Breast epithelium (tissue), 4 donors: ENCODE measurements at regions not wholly inside any gene's neighbourhood (a gene's known extent, or its start where the extent isn't known, plus 50 kb on each side); places are given as distances from the start of the nearest gene placed in this dataset.

Source experiments
- DNase-seq, 2 donors: peaks; one replicate each; pipeline ENCODE4 v3.0.0-alpha.2; 2019; ENCODE audit warnings: low spot score in 2 of 2
- H3K27ac ChIP-seq, 2 donors: fragments of 200-600 bp; sonication (generic) in 1 of 2; one replicate each; pipeline ENCODE4 v1.5.1; 2016 to 2019; ENCODE audit warnings: mild to moderate bottlenecking in 1 of 2
- H3K27me3 ChIP-seq, 2 donors: fragments of 200-600 bp; sonication (generic) in 1 of 2; one replicate each; pipeline versions ENCODE4 v1.5.1 to v1.6.0; 2017 to 2019; ENCODE audit warnings: control low read depth in 1 of 2, mild to moderate bottlenecking in 1 of 2
- H3K36me3 ChIP-seq: fragments of 200-600 bp; one replicate; pipeline ENCODE4 v1.5.1; 2019
- H3K4me1 ChIP-seq, 2 donors: fragments of 200-600 bp; sonication (generic); one replicate each; pipeline ENCODE4 v1.5.1; 2016 to 2019; ENCODE audit warnings: control low read depth in 1 of 2
- H3K4me3 ChIP-seq, 3 donors: fragments of 200-600 bp; sonication (generic); 1 replicate in 2 of 3; 2 replicates in 1 of 3; pipeline ENCODE4 v1.5.1; 2016 to 2019; ENCODE audit warnings: mild to moderate bottlenecking in 3 of 3, moderate library complexity in 2 of 3
- H3K9me3 ChIP-seq, 2 donors: fragments of 200-600 bp; sonication (generic) in 1 of 2; one replicate each; pipeline ENCODE4 v1.5.1; 2016 to 2019; ENCODE audit warnings: control low read depth in 1 of 2
- POLR2A ChIP-seq: fragments of 450-650 bp; IDR thresholded peaks from one replicate; pipeline ENCODE4 v1.6.1; 2016; ENCODE audit warnings: antibody characterized with exemption, mild to moderate bottlenecking, moderate library complexity
- POLR2AphosphoS5 ChIP-seq, 3 donors: sonication (generic); formaldehyde crosslinking; IDR thresholded peaks; one replicate each; pipeline ENCODE4 v1.6.1; 2017; ENCODE audit warnings: antibody characterized with exemption in 3 of 3
- intact Hi-C: fragments of 100-400 bp; cut with DNase I; formaldehyde crosslinking; loops from one replicate; pipeline ENCODE4 v1.15.1; 2023; ENCODE audit warnings: low total_unique reads
- TF ChIP-seq, protein P1 (sequence below), 3 donors: fragments of 450-650 bp; IDR thresholded peaks; one replicate each; pipeline ENCODE4 v1.5.1; 2016 to 2017; ENCODE audit warnings: antibody characterized with exemption in 3 of 3, mild to moderate bottlenecking in 3 of 3, moderate library complexity in 3 of 3

DNA sequence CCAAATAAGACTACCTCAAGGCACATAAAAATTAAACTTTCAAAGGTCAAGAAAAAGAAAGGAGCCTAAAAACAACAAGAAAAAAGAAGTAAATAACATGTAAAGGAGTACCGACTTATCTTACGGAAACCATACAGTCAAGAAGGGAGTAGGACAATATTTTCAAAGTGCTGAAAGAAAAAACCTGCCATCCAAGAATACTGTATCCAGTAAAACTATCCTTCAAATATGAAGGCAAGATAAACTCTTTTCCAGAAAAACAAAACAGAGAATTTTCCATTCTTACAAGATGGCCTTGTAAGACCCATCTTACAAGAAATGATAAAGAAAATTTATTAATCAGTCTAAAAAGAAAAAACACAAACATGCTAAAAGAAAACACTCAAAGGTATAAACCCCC is 302.2 kb downstream of the LMBRD1 start:
- H3K27me3 ChIP-seq: no peaks in the 10 kb centered on the region
- peaks cover 0 to 18% of the 10 kb centered on the region in 2 donors for H3K9me3 ChIP-seq
- H3K36me3 ChIP-seq: no peaks in the 10 kb centered on the region
- H3K4me1 ChIP-seq: no peaks in the 10 kb centered on the region
- intact Hi-C loops: no loop called here
- no peak overlapping the region for H3K4me3 ChIP-seq
- no peak for DNase-seq
- H3K27ac ChIP-seq: no peak overlapping the region
- TF ChIP-seq POLR2A (no peak), POLR2AphosphoS5 (IDR thresholded peaks at IDR 0.05) (no peak)
- TF ChIP-seq, protein P1, sequence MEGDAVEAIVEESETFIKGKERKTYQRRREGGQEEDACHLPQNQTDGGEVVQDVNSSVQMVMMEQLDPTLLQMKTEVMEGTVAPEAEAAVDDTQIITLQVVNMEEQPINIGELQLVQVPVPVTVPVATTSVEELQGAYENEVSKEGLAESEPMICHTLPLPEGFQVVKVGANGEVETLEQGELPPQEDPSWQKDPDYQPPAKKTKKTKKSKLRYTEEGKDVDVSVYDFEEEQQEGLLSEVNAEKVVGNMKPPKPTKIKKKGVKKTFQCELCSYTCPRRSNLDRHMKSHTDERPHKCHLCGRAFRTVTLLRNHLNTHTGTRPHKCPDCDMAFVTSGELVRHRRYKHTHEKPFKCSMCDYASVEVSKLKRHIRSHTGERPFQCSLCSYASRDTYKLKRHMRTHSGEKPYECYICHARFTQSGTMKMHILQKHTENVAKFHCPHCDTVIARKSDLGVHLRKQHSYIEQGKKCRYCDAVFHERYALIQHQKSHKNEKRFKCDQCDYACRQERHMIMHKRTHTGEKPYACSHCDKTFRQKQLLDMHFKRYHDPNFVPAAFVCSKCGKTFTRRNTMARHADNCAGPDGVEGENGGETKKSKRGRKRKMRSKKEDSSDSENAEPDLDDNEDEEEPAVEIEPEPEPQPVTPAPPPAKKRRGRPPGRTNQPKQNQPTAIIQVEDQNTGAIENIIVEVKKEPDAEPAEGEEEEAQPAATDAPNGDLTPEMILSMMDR (IDR thresholded peaks at IDR 0.05): no peak

DNA sequence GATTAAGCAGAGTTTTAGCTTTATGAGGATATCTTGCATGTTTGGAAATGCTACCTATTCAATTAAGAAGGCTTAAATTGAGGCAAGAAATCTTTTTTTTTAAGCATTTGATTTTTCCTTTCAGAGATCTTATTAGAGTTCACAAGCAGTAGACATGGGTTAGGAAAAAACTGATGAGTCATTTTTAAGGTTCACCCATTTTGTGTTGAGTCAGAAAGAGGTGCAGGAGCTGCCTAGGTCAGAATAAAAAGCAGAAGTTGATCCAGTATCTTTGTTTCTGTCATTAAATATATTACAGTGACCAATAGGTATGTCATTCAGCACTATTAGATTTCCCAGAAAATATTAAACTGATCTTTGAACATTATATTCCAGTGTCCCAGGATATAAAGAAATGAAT is 306.8 kb downstream of the LMBRD1 start:
- no peaks in the 10 kb centered on the region for H3K36me3 ChIP-seq
- peaks cover 0 to 23% of the 10 kb centered on the region in 2 donors for H3K9me3 ChIP-seq
- intact Hi-C loops: no loop called here
- no peaks in the 10 kb centered on the region for H3K4me1 ChIP-seq
- no peak overlapping the region for H3K27ac ChIP-seq
- H3K27me3 ChIP-seq: no peaks in the 10 kb centered on the region
- H3K4me3 ChIP-seq: no peak overlapping the region
- no peak for DNase-seq
- TF ChIP-seq POLR2AphosphoS5 (IDR thresholded peaks at IDR 0.05) (no peak), POLR2A (no peak)
- TF ChIP-seq, protein P1 (IDR thresholded peaks at IDR 0.05): no peak

DNA sequence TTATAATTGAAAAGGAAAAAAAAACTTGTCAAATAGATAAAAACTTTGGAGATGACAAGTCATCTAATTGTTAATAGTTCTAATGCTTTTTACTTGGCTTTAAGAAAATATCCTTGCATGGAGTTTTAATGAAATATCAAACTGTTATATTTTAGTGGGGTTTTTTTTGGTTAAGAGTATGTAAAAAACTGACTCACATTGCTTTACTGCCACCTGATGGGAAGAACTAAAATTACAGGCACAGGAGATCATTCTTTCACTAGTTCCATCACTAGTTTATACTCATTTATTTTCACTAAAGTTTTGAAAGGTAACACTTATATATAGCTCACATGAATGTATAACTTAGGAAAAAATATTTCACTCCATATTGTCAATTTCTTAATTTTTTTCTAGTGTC is 309.1 kb downstream of the LMBRD1 start:
- intact Hi-C loops: no loop called here
- Histone ChIP-seq H3K36me3 (no peaks in the 10 kb centered on the region), H3K4me3 (no peak overlapping the region), H3K27me3 (no peaks in the 10 kb centered on the region), H3K9me3 (peaks cover 0 to 6% of the 10 kb centered on the region in 2 donors), H3K4me1 (no peaks in the 10 kb centered on the region), H3K27ac (no peak overlapping the region)
- DNase-seq: no peak
- TF ChIP-seq POLR2AphosphoS5 (IDR thresholded peaks at IDR 0.05): no peak
- no peak for TF ChIP-seq POLR2A
- TF ChIP-seq, protein P1 (IDR thresholded peaks at IDR 0.05): no peak

DNA sequence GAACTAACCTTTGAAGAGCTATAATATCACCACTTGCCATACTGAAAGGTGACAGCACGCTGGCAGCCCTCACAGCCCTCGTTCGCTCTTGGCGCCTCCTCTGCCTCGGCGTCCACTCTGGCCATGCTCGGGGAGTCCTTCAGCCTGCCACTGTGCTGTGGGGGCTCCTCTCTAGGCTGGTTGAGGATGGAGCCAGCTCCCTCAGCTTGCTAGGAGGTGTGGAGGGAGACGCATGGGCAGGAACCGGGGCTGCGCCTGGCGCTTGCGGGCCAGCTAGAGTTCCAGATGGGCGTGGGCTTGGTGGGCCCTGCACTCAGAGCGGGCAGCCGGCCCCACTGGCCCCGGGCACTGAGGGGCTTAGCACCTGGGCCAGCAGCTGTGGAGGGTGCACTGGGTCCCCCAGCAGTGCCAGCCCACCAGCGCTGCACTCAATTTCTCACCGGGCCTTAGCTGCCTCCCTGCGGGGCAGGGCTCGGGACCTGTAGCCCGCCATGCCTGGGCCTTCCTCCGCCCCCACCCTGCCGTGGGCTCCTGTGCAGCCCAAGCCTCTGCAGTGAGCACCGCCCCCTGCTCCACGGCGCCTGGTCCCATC is 329.7 kb downstream of the LMBRD1 start:
- Histone ChIP-seq H3K27me3 (no peaks in the 10 kb centered on the region), H3K4me1 (no peaks in the 10 kb centered on the region), H3K36me3 (no peaks in the 10 kb centered on the region), H3K27ac (no peak overlapping the region), H3K4me3 (no peak overlapping the region), H3K9me3 (peaks cover 6 to 8% of the 10 kb centered on the region in 2 donors)
- DNase-seq: no peak
- intact Hi-C loops: no loop called here
- TF ChIP-seq, protein P1 (IDR thresholded peaks at IDR 0.05): no peak
- TF ChIP-seq POLR2A (no peak), POLR2AphosphoS5 (IDR thresholded peaks at IDR 0.05) (no peak)

DNA sequence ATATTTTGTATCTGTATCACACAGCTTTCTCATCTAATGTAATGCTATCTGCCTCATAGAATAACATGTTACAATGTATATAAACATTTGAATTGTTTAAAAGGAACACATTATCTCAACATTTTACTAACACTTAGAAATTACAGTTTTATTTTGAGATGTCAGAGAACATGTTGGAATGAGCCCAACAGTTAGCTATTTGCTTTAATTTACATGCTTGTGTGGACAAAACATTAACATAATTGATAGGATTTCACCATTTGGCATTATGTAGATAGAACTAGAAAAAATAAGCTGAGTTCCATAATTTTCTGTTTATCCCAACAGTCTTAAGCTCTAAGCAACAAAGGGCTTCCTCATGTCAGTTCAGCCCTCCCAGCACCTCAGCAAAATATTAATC is 330.9 kb downstream of the LMBRD1 start:
- Histone ChIP-seq H3K9me3 (peaks cover 6 to 8% of the 10 kb centered on the region in 2 donors), H3K4me1 (no peaks in the 10 kb centered on the region), H3K36me3 (no peaks in the 10 kb centered on the region), H3K27me3 (no peaks in the 10 kb centered on the region), H3K4me3 (no peak overlapping the region), H3K27ac (no peak overlapping the region)
- TF ChIP-seq POLR2AphosphoS5 (IDR thresholded peaks at IDR 0.05) (no peak), POLR2A (no peak)
- TF ChIP-seq, protein P1 (IDR thresholded peaks at IDR 0.05): no peak
- no peak for DNase-seq
- intact Hi-C loops: no loop called here
